IMR-90 (cell line): ENCODE measurements at regions not wholly inside any gene's neighbourhood (a gene's known extent, or its start where the extent isn't known, plus 50 kb on each side); places are given as distances from the start of the nearest gene placed in this dataset.

Experiments
- ATAC-seq: fragments of 200-7000 bp; cut with Tn5 transposase; 2 replicates; pipeline ENCODE4 v1.9.1; 2020; ENCODE audit warnings: low read depth, mild to moderate bottlenecking, moderate library complexity
- BruUV-seq: library from RNA; stranded (reverse); fragments of 400-500 nt; replicated peaks from 2 replicates; lab custom pipeline; 2021; lab: Mats Ljungman, UMichigan
- CTCF ChIA-PET: fragments of 300-600 bp; formaldehyde crosslinking; extraction: SDS; loops from one replicate; lab custom pipeline; 2021; ENCODE audit warnings: antibody characterized with exemption; lab: Yijun Ruan, JAX
- POLR2A ChIA-PET: fragments of 300-600 bp; sonication (Branson Sonifier 250); formaldehyde crosslinking; loops from one replicate; lab custom pipeline; 2022; ENCODE audit warnings: antibody characterized with exemption; ENCODE audit not compliant: unreplicated experiment; lab: Charles Lee
- DNase-seq: peaks from one replicate; pipeline ENCODE4 v3.0.0; 2013
- H2AFZ ChIP-seq: replicated peaks from 2 replicates; pipeline ENCODE3; 2013; ENCODE audit warnings: low read length, mild to moderate bottlenecking; ENCODE audit not compliant: poor library complexity
- H2AK5ac ChIP-seq: 2 replicates; pipeline ENCODE4 v1.6.1; 2013; ENCODE audit warnings: low read depth, low read length, inconsistent platforms
- H2AK9ac ChIP-seq: replicated peaks from 2 replicates; pipeline ENCODE3; 2013; ENCODE audit warnings: mild to moderate bottlenecking, low read depth, low read length, moderate library complexity; ENCODE audit not compliant: poor library complexity
- H2BK120ac ChIP-seq: 2 replicates; pipeline ENCODE4 v1.6.1; 2013; ENCODE audit warnings: low read depth, low read length, inconsistent platforms
- H2BK15ac ChIP-seq: 3 replicates; pipeline ENCODE4 v1.6.1; 2013; ENCODE audit warnings: low read depth, low read length, inconsistent platforms
- H2BK20ac ChIP-seq: 2 replicates; pipeline ENCODE4 v1.6.1; 2013; ENCODE audit warnings: low read depth, mild to moderate bottlenecking, inconsistent platforms, low read length, moderate library complexity
- H2BK5ac ChIP-seq: 2 replicates; pipeline ENCODE4 v1.6.1; 2013; ENCODE audit warnings: mild to moderate bottlenecking, low read depth, low read length, inconsistent platforms; ENCODE audit not compliant: poor library complexity, severe bottlenecking
- H3K14ac ChIP-seq: replicated peaks from 2 replicates; pipeline ENCODE4 v1.6.1; 2013; ENCODE audit warnings: low read depth, low read length, inconsistent platforms
- H3K18ac ChIP-seq: 2 replicates; pipeline ENCODE4 v1.6.1; 2013; ENCODE audit warnings: low read depth, low read length, control low read depth
- H3K23ac ChIP-seq: 2 replicates; pipeline ENCODE4 v1.6.1; 2013; ENCODE audit warnings: low read depth, low read length, inconsistent platforms
- H3K27ac ChIP-seq: 2 replicates; pipeline ENCODE4 v1.5.1; 2013; ENCODE audit warnings: mild to moderate bottlenecking, control low read depth, low read length; ENCODE audit not compliant: insufficient read depth
- H3K27me3 ChIP-seq: 2 replicates; pipeline ENCODE4 v1.6.1; 2013; ENCODE audit warnings: low read length; ENCODE audit not compliant: control insufficient read depth, insufficient read depth
- H3K36me3 ChIP-seq: 2 replicates; pipeline ENCODE4 v1.6.1; 2013; ENCODE audit warnings: low read length, mixed read lengths; ENCODE audit not compliant: control insufficient read depth, insufficient read depth
- H3K4ac ChIP-seq: 2 replicates; pipeline ENCODE4 v1.6.1; 2013; ENCODE audit warnings: low read depth, low read length, inconsistent platforms
- H3K4me1 ChIP-seq: 2 replicates; pipeline ENCODE4 v1.6.1; 2013; ENCODE audit warnings: low read length, mixed read lengths; ENCODE audit not compliant: control insufficient read depth, insufficient read depth
- H3K4me2 ChIP-seq: 2 replicates; pipeline ENCODE4 v1.6.1; 2013; ENCODE audit warnings: low read depth, mild to moderate bottlenecking, control low read depth, low read length, moderate library complexity
- H3K4me3 ChIP-seq: 2 replicates; pipeline ENCODE4 v1.5.1; 2013; ENCODE audit warnings: low read depth, mild to moderate bottlenecking, control low read depth, low read length, moderate library complexity; ENCODE audit not compliant: insufficient read depth
- H3K56ac ChIP-seq: 2 replicates; pipeline ENCODE4 v1.6.1; 2013; ENCODE audit warnings: low read length, inconsistent platforms; ENCODE audit not compliant: insufficient read depth; ENCODE audit errors: extremely low read depth
- H3K79me1 ChIP-seq, 2 experiments: 2 replicates each; pipeline ENCODE4 v1.6.1; 2013; ENCODE audit warnings: low read length in 2 of 2, inconsistent platforms in 1 of 2, low read depth in 1 of 2
- H3K9ac ChIP-seq: 2 replicates; pipeline ENCODE4 v1.6.1; 2013; ENCODE audit warnings: low read depth, low read length, control low read depth
- H3K9me1 ChIP-seq: 2 replicates; pipeline ENCODE4 v1.6.1; 2013; ENCODE audit warnings: low read length, inconsistent platforms; ENCODE audit not compliant: insufficient read depth
- H3K9me3 ChIP-seq: 2 replicates; pipeline ENCODE4 v1.6.1; 2013; ENCODE audit warnings: low read length; ENCODE audit not compliant: control insufficient read depth, insufficient read depth
- H4K20me1 ChIP-seq: 2 replicates; pipeline ENCODE4 v1.6.1; 2013; ENCODE audit warnings: low read length, inconsistent platforms; ENCODE audit not compliant: insufficient read depth
- H4K5ac ChIP-seq: 2 replicates; pipeline ENCODE4 v1.6.1; 2013; ENCODE audit warnings: mild to moderate bottlenecking, low read depth, low read length, control low read depth
- H4K8ac ChIP-seq, 2 experiments: 2 replicates each; pipeline ENCODE4 v1.6.1; 2013; ENCODE audit warnings: low read depth in 2 of 2, low read length in 2 of 2, control low read depth in 1 of 2, inconsistent platforms in 1 of 2
- H4K91ac ChIP-seq: 2 replicates; pipeline ENCODE4 v1.6.1; 2013; ENCODE audit warnings: low read depth, low read length, inconsistent platforms; ENCODE audit not compliant: insufficient read depth
- BHLHE40 ChIP-seq: fragments of 150-350 bp; IDR thresholded peaks from 2 replicates; pipeline ENCODE4 v1.6.1; 2016; ENCODE audit warnings: mild to moderate bottlenecking, low read depth, low read length
- CHD1 ChIP-seq: IDR thresholded peaks from 2 replicates; pipeline ENCODE4 v1.6.1; 2012; ENCODE audit warnings: low read depth, low read length, improper control_type of control experiment
- MXI1 ChIP-seq: IDR thresholded peaks from 2 replicates; pipeline ENCODE4 v1.6.1; 2012; ENCODE audit warnings: low read depth, mild to moderate bottlenecking, low read length, moderate library complexity, borderline replicate concordance
- WGBS, 2 experiments: methylation state at CpG; one replicate each; pipeline versions ENCODE4 v1.1.5 to v1.1.7; 2013; ENCODE audit warnings: missing lambda C conversion rate in 2 of 2; ENCODE audit not compliant: insufficient read length in 1 of 2; ENCODE audit errors: extremely low coverage in 2 of 2; 5-methylcytosine and 5-hydroxymethylcytosine counted together
- dilution Hi-C: fragments of 300-500 bp; cut with HindIII; formaldehyde crosslinking; loops from one replicate; pipeline ENCODE4 v1.14.3; 2018; ENCODE audit warnings: low sequenced_read_pairs; ENCODE audit not compliant: unreplicated experiment
- in situ Hi-C: fragments of 300-500 bp; cut with MboI; formaldehyde crosslinking; loops from 3 replicates; pipeline ENCODE4 v1.14.3; 2019; ENCODE audit warnings: low sequenced_read_pairs, inconsistent platforms, mixed read lengths
- intact Hi-C: fragments of 100-400 bp; cut with micrococcal nuclease; formaldehyde crosslinking; loops from 2 replicates; pipeline ENCODE4 v1.10.0; 2022

GRCh38 chr13:97134364-97135095 is 87.6 kb upstream of the MBNL2 start (continued):
- no peak for TF ChIP-seq MXI1

GRCh38 chr13:97135883-97136282 is 86.2 kb upstream of the MBNL2 start:
- H3K4me2 ChIP-seq, result no peak overlapping the region
- dilution Hi-C loops (no loop called here), in situ Hi-C loops (no loop called here), intact Hi-C loops (loop anchor here (10.0 kb wide), 1 partner anchor 1059 kb away; no protein-coding TSS in a partner anchor)
- DNase-seq, result no peak
- TF ChIP-seq CHD1 (no peak), BHLHE40 (no peak)
- no peak overlapping the region for H2BK120ac ChIP-seq
- H2AK9ac ChIP-seq, result no peak overlapping the region
- ChIA-PET POLR2A (no interaction called here), CTCF (no interaction called here)
- H3K9me3 ChIP-seq, result no peaks in the 10 kb centered on the region
- no peak overlapping the region for H2BK15ac ChIP-seq
- no peak overlapping the region for H4K5ac ChIP-seq
- no peak overlapping the region for H2BK5ac ChIP-seq
- no peak overlapping the region for H3K14ac ChIP-seq
- H3K36me3 ChIP-seq, result no peaks in the 10 kb centered on the region
- WGBS, 2 experiments, result no CpG with 5 or more reads among the region's 4 CpGs
- no peaks in the 10 kb centered on the region for H4K20me1 ChIP-seq
- no peak overlapping the region for H4K91ac ChIP-seq
- no peak overlapping the region for H2AK5ac ChIP-seq
- no TSS peak for BruUV-seq
- no peak for ATAC-seq
- H3K79me1 ChIP-seq, result no peaks in the 10 kb centered on the region
- no peak overlapping the region for H2BK20ac ChIP-seq
- no peak overlapping the region for H2AFZ ChIP-seq
- H3K4me1 ChIP-seq, result peaks cover 7% of the 10 kb centered on the region
- no peak overlapping the region for H3K9ac ChIP-seq
- no peaks in the 10 kb centered on the region for H3K27me3 ChIP-seq
- no peak overlapping the region for H3K23ac ChIP-seq
- no peak overlapping the region for H3K4ac ChIP-seq
- H3K4me3 ChIP-seq, result no peak overlapping the region
- H3K18ac ChIP-seq, result no peak overlapping the region
- no peak overlapping the region for H3K27ac ChIP-seq
- H3K56ac ChIP-seq, result no peak overlapping the region
- H3K9me1 ChIP-seq, result peaks cover 21% of the 10 kb centered on the region
- H4K8ac ChIP-seq, result no peak overlapping the region
